Endothelial cell (in vitro differentiated cells): ENCODE measurements at regions not wholly inside any gene's neighbourhood (a gene's known extent, or its start where the extent isn't known, plus 50 kb on each side); places are given as distances from the start of the nearest gene placed in this dataset.
"Not testable (repeated sequence)": the region's sequence is repeated elsewhere in the genome, so short reads cannot be mapped to it uniquely, and the experiment has no call there.

ENCODE experiments used
- DNase-seq: peaks from one replicate; pipeline ENCODE4 v3.0.0; 2021; ENCODE audit warnings: low spot score
- H3K27ac Mint-ChIP-seq: one replicate; pipeline ENCODE4 v1.8.0; 2021; ENCODE audit warnings: mixed read lengths, inconsistent platforms; ENCODE audit not compliant: unreplicated experiment
- H3K27me3 Mint-ChIP-seq: one replicate; pipeline ENCODE4 v1.8.0; 2021; ENCODE audit warnings: mild to moderate bottlenecking, moderate library complexity, mixed read lengths, inconsistent platforms; ENCODE audit not compliant: unreplicated experiment
- H3K36me3 Mint-ChIP-seq: one replicate; pipeline ENCODE4 v1.8.0; 2021; ENCODE audit warnings: mild to moderate bottlenecking, low read depth, mixed read lengths, inconsistent platforms; ENCODE audit not compliant: unreplicated experiment
- H3K4me1 Mint-ChIP-seq: one replicate; pipeline ENCODE4 v1.8.0; 2021; ENCODE audit warnings: mild to moderate bottlenecking, mixed read lengths, inconsistent platforms; ENCODE audit not compliant: unreplicated experiment
- H3K4me3 Mint-ChIP-seq: one replicate; pipeline ENCODE4 v1.8.0; 2021; ENCODE audit warnings: mild to moderate bottlenecking, mixed read lengths, inconsistent platforms; ENCODE audit not compliant: unreplicated experiment
- H3K9me3 Mint-ChIP-seq: one replicate; pipeline ENCODE4 v1.8.0; 2021; ENCODE audit warnings: mixed read lengths, inconsistent platforms; ENCODE audit not compliant: unreplicated experiment
- TF ChIP-seq, protein P1 (sequence below): fragments of 200-600 bp; sonication (generic); IDR thresholded peaks from one replicate; pipeline ENCODE4 v1.5.0; 2021; ENCODE audit warnings: antibody characterized with exemption; ENCODE audit not compliant: unreplicated experiment

DNA sequence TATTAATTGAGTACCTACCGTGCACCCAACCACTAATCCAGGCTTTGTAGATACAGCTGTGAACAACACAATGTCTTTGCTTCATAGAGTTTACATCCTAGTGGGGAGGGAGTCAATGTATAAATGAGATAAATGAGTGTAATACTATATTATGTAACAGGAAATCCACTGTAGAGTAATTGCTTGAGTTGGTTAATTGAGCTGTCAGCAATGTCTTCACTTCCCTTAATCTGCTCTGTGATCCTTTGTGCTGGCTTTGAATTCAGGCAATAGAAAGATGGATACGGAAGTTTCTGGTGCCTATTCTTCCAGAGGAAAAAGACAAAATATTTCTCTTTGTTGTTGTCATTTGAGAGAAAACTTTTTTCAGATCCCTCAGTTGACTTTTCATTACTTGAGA lies 104.0 kb upstream of the SLC16A7 start:
- TF ChIP-seq, protein P1, sequence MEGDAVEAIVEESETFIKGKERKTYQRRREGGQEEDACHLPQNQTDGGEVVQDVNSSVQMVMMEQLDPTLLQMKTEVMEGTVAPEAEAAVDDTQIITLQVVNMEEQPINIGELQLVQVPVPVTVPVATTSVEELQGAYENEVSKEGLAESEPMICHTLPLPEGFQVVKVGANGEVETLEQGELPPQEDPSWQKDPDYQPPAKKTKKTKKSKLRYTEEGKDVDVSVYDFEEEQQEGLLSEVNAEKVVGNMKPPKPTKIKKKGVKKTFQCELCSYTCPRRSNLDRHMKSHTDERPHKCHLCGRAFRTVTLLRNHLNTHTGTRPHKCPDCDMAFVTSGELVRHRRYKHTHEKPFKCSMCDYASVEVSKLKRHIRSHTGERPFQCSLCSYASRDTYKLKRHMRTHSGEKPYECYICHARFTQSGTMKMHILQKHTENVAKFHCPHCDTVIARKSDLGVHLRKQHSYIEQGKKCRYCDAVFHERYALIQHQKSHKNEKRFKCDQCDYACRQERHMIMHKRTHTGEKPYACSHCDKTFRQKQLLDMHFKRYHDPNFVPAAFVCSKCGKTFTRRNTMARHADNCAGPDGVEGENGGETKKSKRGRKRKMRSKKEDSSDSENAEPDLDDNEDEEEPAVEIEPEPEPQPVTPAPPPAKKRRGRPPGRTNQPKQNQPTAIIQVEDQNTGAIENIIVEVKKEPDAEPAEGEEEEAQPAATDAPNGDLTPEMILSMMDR: no peak
- Mint-ChIP-seq H3K4me1 (no peaks in the 10 kb centered on the region), H3K27ac (no peak overlapping the region), H3K9me3 (no peaks in the 10 kb centered on the region), H3K36me3 (no peaks in the 10 kb centered on the region), H3K4me3 (no peak overlapping the region), H3K27me3 (no peaks in the 10 kb centered on the region)
- no peak for DNase-seq

DNA sequence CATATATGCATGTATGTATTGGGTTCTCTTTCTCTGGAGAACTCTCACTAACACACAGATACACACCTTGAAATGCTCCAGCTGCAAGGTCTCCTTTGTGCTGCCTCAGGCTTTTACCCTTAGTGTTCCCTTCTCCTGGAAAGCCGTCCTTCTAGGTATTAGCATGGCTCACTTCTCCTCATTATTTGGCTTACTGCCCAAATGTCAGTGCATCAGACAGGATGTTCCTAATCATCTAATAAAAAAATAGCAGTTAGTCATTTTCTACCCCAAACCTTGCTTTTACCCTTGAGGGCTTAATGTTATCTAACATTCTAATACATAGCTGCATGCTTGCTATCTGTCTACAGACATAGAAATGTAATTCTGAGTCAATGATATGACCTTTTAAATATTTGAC lies 109.0 kb upstream of the SLC16A7 start:
- no peaks in the 10 kb centered on the region for H3K36me3 Mint-ChIP-seq
- no peaks in the 10 kb centered on the region for H3K4me1 Mint-ChIP-seq
- H3K27ac Mint-ChIP-seq: no peak overlapping the region
- no peaks in the 10 kb centered on the region for H3K27me3 Mint-ChIP-seq
- no peak overlapping the region for H3K4me3 Mint-ChIP-seq
- H3K9me3 Mint-ChIP-seq: no peaks in the 10 kb centered on the region
- TF ChIP-seq, protein P1: no peak
- no peak for DNase-seq

DNA sequence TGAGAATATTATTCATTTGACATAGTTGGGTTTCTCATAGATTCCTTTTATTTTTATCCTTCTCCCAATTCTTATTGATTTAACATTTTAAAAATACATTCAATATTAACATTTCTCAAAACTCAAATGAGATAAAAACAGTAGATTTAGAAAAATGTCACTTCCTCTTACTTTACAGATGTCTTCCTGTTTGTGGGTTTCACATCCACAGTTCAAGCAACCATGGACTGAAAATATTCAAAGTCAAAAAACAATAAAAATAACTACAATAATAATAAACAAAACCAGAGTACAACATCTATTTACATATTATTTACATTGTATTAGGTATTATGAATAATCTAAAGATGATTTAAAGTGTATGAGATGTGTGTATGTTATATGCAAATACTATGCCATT lies 111.3 kb upstream of the SLC16A7 start:
- TF ChIP-seq, protein P1: no peak
- Mint-ChIP-seq H3K4me1 (no peaks in the 10 kb centered on the region), H3K9me3 (no peaks in the 10 kb centered on the region), H3K27me3 (no peaks in the 10 kb centered on the region), H3K4me3 (no peak overlapping the region), H3K36me3 (no peaks in the 10 kb centered on the region), H3K27ac (no peak overlapping the region)
- DNase-seq: no peak

DNA sequence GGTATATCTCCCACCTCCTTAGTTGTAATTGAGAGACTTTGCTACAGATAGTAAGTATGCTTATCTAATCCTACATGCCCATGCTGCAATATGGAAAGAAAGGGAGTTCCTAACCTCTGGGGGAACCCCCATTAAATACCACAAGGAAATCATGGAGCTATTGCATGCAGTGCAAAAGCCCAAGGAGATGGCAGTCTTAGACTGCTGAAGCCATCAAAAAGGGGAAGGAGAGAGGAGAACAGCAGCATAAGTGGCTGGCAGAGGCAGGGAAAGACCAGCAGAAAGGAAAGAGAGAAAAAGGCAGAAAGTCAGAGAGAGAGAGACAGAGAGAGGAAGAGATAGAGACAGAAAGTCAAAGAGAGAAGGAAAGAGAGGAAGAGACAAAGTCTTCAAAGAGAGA lies 121.6 kb upstream of the SLC16A7 start:
- not testable (repeated sequence) for H3K27ac Mint-ChIP-seq, H3K27me3 Mint-ChIP-seq, H3K4me1 Mint-ChIP-seq, H3K36me3 Mint-ChIP-seq, H3K4me3 Mint-ChIP-seq, DNase-seq, H3K9me3 Mint-ChIP-seq

DNA sequence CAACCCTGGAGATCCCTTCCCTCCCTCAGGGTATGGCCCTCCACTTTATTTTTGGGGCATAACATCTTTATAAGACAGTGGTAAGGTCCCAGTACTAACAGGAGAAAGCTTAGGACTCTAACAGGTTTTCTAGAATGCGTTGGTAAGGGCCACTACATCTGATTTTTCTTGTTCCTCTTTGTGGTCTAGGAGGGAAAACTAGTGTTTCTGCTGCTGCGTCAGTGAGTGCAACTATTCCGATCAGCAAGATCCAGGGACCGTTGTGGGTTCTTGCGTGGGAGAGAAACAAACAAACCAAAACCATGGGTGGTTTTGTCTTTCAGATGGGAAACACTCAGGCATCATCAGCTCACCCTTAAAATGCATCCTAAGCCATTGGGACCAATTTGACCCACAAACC lies 123.6 kb upstream of the SLC16A7 start:
- Mint-ChIP-seq H3K9me3 (no peaks in the 10 kb centered on the region), H3K4me3 (no peak overlapping the region), H3K4me1 (no peaks in the 10 kb centered on the region), H3K36me3 (peaks cover 4% of the 10 kb centered on the region), H3K27ac (no peak overlapping the region), H3K27me3 (no peaks in the 10 kb centered on the region)
- DNase-seq: no peak
- TF ChIP-seq, protein P1: no peak
